Activated CD4-positive, alpha-beta T cell treated with anti-CD3 and anti-CD28 coated beads, Interleukin-10, Interleukin-2, amounts not matched to agents 100 ng/mL and 50 ng/mL, durations not matched to agents 16 hours and 8 hours (primary cell): ENCODE measurements at regions not wholly inside any gene's neighbourhood (a gene's known extent, or its start where the extent isn't known, plus 50 kb on each side); places are given as distances from the start of the nearest gene placed in this dataset.

Experiments used
- DNase-seq: peaks from one replicate; pipeline ENCODE4 v3.0.0-alpha.2; 2020

GRCh38 chr2:8196316-8196715 is 485.5 kb upstream of the ID2 start:
- no peak for DNase-seq

DNA sequence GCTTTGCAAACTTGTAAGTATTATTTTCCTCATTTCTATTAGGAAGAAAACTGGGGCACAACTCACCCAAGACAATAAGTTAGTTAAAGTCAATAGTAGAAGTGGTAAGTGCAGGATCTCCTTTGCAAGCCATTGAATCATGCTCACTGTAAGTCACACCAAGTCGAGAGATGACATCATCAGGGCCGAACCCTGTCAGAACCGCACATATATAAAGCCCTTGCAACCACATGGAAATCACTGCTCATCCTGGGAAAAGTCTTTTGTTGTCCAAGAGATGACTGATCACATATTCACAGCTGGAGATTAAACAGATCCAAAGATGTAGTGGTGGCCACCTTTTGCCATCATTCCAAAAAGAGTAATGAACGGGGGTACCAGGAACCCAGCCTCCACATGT is 484.8 kb upstream of the ID2 start:
- DNase-seq: no peak

DNA sequence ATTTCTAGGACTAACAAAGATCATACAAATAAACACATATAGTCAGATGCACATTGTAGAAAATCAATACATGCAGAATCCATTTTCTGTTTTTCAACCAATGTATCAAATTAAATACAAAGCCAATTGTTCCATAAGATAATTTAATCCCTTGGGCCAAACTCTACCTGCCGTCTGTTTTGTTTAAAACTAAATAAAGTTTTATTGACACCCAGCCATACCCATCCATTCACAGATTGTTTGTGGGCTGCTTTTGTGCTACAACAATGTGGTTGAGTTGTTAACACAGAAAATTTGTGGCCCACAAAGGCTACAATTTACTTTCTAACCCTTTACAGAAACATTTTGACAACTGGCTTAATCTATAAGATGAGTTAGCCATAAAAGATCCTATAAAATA is 484.0 kb upstream of the ID2 start:
- no peak for DNase-seq

- DNase-seq: no peak
Observed at GRCh38 chr2:8198766-8199382, 483.0 kb upstream of the ID2 start.

DNA sequence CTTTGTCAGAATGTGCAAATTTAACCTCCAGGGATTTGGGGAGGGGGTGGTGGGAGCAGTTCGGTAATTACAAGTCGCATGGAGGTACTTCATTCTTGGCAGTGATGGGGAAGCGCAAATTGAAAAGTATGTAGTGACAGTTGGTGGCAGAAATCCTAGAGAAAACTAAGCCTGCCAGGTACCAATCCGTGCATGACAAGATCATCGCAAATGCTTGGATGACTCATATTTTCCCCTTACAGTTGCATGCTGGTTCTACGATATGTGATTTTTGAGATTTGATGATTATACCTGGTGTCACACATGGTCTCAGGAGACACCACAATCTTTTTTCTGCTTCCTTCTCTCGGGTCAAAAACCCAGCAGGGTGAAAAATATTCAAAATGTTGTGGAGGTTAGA is 479.7 kb upstream of the ID2 start:
- peak; percentile 54 for DNase-seq

DNA sequence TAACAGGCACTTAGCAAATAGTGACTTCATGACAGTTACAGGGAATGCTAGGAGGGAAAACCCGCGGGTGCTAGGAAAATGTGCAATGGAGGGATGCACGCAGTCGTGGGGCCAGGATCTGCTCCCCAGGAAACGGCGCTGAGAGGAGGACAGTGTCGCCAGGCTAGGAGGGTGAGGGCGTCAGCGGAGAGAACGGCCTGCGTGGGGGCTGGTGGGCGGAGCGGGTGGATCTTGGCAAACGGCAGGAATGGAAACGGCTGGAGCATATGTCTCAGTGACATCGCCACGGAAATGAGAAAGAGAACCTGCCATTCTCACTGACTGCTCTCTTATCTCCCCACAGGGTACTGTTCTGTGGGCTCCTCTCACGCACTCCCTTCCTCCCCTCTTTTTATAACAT is 478.5 kb upstream of the ID2 start:
- DNase-seq: no peak

GRCh38 chr2:8204711-8205110 is 477.1 kb upstream of the ID2 start:
- no peak for DNase-seq

DNA sequence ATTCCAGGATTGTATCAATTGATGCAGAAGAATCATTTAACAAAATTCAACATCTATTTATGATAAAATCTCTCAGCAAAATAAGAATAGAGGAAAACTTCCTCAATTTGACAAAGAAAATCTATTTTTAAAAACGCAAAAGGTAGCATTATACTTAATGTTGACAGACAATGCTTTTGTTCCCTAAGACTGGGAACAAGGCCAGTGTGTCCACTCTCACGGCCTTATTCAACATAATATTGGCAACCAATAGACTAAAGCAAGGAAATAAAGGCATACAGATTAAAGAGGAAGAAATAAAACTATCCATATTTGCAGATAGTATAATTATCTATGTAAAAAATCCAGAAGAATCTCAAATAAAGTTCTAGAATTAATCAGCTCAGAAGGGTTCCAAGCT is 472.4 kb upstream of the ID2 start:
- DNase-seq: no peak

- no peak for DNase-seq
Observed at GRCh38 chr2:8211384-8211783, 470.5 kb upstream of the ID2 start.

GRCh38 chr2:8212239-8212638 is 469.6 kb upstream of the ID2 start:
- DNase-seq: peak; percentile 36

- DNase-seq: no peak
Observed at GRCh38 chr2:8214036-8214615, 467.7 kb upstream of the ID2 start.

DNA sequence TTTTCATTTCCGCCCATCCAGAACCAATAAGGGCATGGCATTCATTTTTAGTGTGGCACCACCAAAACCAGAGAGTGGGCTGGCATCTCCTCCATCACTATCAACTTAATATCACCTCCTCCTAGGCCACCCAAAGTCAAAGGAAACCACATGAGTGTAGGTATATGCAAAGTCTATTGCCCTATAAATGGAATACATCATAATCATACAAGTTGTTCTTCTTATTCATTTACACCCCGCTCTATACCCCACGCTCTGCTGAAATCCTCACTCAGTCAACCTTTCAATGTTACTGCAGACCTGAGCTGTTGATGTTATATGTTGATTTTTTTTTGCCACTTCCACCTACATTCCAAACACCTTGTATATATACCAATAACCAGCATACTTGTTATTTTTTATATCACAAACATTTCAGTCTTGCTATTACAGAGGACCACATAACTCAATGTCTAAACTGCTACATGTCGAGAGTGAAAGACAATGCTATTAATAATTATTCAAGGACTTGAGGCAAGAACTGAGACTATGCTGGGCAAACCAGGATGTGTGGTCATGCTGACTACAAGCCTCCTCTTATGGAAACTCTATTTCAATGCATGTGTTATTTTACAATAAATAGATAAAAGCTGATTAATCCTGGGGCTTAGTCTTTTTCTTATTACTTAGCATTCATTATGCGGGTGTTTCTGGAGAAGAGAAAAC is 466.5 kb upstream of the ID2 start:
- DNase-seq: no peak

- no peak for DNase-seq
Observed at GRCh38 chr2:8215982-8216381, 465.9 kb upstream of the ID2 start.

- no peak for DNase-seq
Observed at GRCh38 chr2:8216397-8216796, 465.5 kb upstream of the ID2 start.

- DNase-seq: no peak
Observed at GRCh38 chr2:8217468-8218030, 464.3 kb upstream of the ID2 start.

GRCh38 chr2:8219096-8219495 is 462.8 kb upstream of the ID2 start:
- no peak for DNase-seq

- no peak for DNase-seq
Observed at GRCh38 chr2:8219631-8220355, 462.1 kb upstream of the ID2 start.

DNA sequence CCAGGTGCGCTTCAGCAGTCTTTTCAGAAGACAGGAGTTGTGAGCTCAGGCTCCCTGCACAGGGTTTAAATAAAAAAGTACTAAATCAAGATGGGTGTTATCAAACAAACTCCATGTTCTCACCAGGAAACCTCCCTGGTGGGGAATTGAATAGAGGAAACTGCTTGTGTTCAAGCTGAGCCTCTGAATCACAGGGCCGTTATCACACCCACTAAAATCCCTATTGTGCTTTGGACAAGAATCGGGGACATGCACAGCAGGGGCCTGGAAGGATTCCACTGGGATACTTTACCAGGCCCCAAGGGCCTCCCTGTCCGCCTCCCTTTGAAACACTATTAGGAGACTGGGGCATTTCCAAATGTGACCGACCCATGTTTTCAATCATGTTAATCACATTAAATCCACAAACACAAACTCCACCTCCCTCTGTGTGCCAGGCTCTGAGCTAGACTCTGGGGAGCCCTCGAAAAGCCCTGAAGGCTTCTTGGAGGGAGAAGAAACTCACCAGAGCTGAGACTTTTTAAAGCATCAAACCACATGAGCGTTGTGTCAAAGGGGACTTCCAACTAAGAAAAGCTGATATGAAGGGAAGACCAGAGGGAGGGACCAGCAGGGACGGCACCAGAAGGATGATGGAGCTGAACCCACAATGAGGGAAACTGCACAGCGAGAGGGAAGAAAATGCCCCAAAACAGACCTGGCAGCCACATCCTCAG is 458.7 kb upstream of the ID2 start:
- DNase-seq: no peak

DNA sequence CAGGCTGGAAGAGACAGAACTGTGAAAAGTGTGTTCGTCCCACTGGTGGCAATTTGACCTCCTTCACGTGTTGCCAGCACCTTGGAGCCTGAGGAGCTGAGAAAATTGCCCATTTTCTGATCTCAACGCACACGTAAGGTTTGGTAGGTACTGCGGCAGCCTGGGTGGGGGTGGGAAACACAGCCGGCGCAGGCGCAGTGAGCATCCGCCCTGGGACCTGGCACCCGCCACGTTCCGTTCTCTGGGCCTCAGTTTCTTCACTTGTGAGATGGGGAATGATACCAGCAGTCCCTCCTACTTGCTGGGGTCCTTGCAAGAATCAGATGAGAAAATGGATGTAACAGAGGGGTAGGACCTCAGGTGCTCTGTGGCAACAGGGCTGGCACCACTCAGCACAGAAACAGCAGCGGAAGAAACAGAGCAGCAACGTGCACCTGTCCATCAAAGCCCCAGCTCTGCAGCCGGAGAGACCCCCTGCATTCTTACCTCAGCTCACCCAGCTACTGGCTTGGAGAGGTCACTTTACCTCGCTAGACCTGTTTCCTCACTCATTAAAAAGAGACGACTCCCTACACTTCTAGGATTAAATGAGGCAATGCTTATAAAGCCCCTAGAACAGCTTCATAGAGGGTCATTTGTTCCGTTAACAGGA is 458.0 kb upstream of the ID2 start:
- no peak for DNase-seq

GRCh38 chr2:8224347-8225190 is 457.3 kb upstream of the ID2 start:
- DNase-seq: no peak

DNA sequence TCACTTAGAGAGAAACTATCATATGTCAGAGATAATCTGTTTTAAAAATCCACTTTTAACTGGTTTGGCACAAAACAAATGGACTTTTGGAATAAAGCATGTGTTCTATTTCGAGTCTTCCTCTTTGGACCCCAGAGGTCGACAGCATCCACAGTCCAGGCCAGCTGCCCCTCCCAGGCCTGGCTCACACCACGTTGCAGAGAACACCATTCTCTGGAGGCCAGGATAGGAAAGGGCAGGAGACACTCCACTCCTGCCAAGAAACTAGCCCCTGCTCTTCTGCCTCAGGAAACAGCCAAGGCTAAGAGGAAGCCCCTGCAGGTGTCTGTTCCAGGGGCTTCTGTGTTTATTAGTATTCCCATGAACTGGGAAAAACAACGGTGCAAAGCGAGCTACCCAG is 456.6 kb upstream of the ID2 start:
- no peak for DNase-seq
